ENCODE measurements at regions not wholly inside any gene's neighbourhood (a gene's known extent, or its start where the extent isn't known, plus 50 kb on each side); places are given as distances from the start of the nearest gene placed in this dataset.

GRCh38 chr11:107151579-107151978 is 133.3 kb upstream of the GUCY1A2 start:
- H3K36me3 ChIP-seq: no peaks in the 10 kb centered on the region
- no peaks in the 10 kb centered on the region for H3K9me3 ChIP-seq
- DNase-seq: no peak
- intact Hi-C loops (cut with DNase I): no loop called here
- no peak for TF ChIP-seq CTCF (IDR thresholded peaks at IDR 0.05)
- H3K4me3 ChIP-seq: no peak overlapping the region
- no peaks in the 10 kb centered on the region for H3K4me1 ChIP-seq
- H3K27ac ChIP-seq: no peak overlapping the region
- no peaks in the 10 kb centered on the region for H3K27me3 ChIP-seq
- ATAC-seq: no peak

- intact Hi-C loops (cut with DNase I): no loop called here
- no peaks in the 10 kb centered on the region for H3K9me3 ChIP-seq
- H3K36me3 ChIP-seq: no peaks in the 10 kb centered on the region
- no peak overlapping the region for H3K27ac ChIP-seq
- TF ChIP-seq CTCF (IDR thresholded peaks at IDR 0.05): no peak
- H3K27me3 ChIP-seq: no peaks in the 10 kb centered on the region
- DNase-seq: no peak
- no peak for ATAC-seq
- no peak overlapping the region for H3K4me3 ChIP-seq
- no peaks in the 10 kb centered on the region for H3K4me1 ChIP-seq
These were observed 132.9 kb upstream of the GUCY1A2 start for GRCh38 chr11:107151158-107151557.

GRCh38 chr11:107140983-107141382 is 122.7 kb upstream of the GUCY1A2 start:
- intact Hi-C loops (cut with DNase I): no loop called here
- H3K4me3 ChIP-seq: no peak overlapping the region
- ATAC-seq: no peak
- no peak for TF ChIP-seq CTCF (IDR thresholded peaks at IDR 0.05)
- H3K36me3 ChIP-seq: no peaks in the 10 kb centered on the region
- no peak overlapping the region for H3K27ac ChIP-seq
- DNase-seq: no peak
- H3K27me3 ChIP-seq: no peaks in the 10 kb centered on the region
- H3K9me3 ChIP-seq: no peaks in the 10 kb centered on the region
- H3K4me1 ChIP-seq: no peaks in the 10 kb centered on the region

- no peak overlapping the region for H3K4me3 ChIP-seq
- no peaks in the 10 kb centered on the region for H3K27me3 ChIP-seq
- H3K4me1 ChIP-seq: no peaks in the 10 kb centered on the region
- ATAC-seq: no peak
- intact Hi-C loops (cut with DNase I): no loop called here
- DNase-seq: no peak
- H3K9me3 ChIP-seq: no peaks in the 10 kb centered on the region
- H3K27ac ChIP-seq: no peak overlapping the region
- no peaks in the 10 kb centered on the region for H3K36me3 ChIP-seq
- no peak for TF ChIP-seq CTCF (IDR thresholded peaks at IDR 0.05)
These were observed 121.1 kb upstream of the GUCY1A2 start for GRCh38 chr11:107139396-107139795.

GRCh38 chr11:107136892-107137291 is 118.6 kb upstream of the GUCY1A2 start:
- intact Hi-C loops (cut with DNase I): no loop called here
- no peaks in the 10 kb centered on the region for H3K9me3 ChIP-seq
- DNase-seq (no peak), ATAC-seq (no peak)
- no peaks in the 10 kb centered on the region for H3K36me3 ChIP-seq
- no peaks in the 10 kb centered on the region for H3K4me1 ChIP-seq
- H3K4me3 ChIP-seq: no peak overlapping the region
- no peak overlapping the region for H3K27ac ChIP-seq
- no peak for TF ChIP-seq CTCF (IDR thresholded peaks at IDR 0.05)
- H3K27me3 ChIP-seq: no peaks in the 10 kb centered on the region

- H3K4me3 ChIP-seq: no peak overlapping the region
- H3K27me3 ChIP-seq: no peaks in the 10 kb centered on the region
- ATAC-seq: no peak
- no peaks in the 10 kb centered on the region for H3K36me3 ChIP-seq
- no peaks in the 10 kb centered on the region for H3K4me1 ChIP-seq
- no peak overlapping the region for H3K27ac ChIP-seq
- intact Hi-C loops (cut with DNase I): no loop called here
- DNase-seq: no peak
- TF ChIP-seq CTCF (IDR thresholded peaks at IDR 0.05): no peak
- no peaks in the 10 kb centered on the region for H3K9me3 ChIP-seq
These were observed 113.5 kb upstream of the GUCY1A2 start for GRCh38 chr11:107131756-107132155.
